Neural crest cell (in vitro differentiated cells): ENCODE measurements at regions not wholly inside any gene's neighbourhood (a gene's known extent, or its start where the extent isn't known, plus 50 kb on each side); places are given as distances from the start of the nearest gene placed in this dataset.

Experiments used
- DNase-seq: peaks from one replicate; pipeline ENCODE4 v3.0.0; 2021; ENCODE audit warnings: low read depth, mixed read lengths, low spot score
- H3K27ac Mint-ChIP-seq: one replicate; pipeline ENCODE4 v1.8.0; 2021; ENCODE audit warnings: mild to moderate bottlenecking, mixed read lengths; ENCODE audit not compliant: unreplicated experiment
- H3K27me3 Mint-ChIP-seq: 2 replicates; pipeline ENCODE4 v1.8.0; 2021; ENCODE audit warnings: low read depth, mild to moderate bottlenecking, mixed read lengths
- H3K36me3 Mint-ChIP-seq: 2 replicates; pipeline ENCODE4 v1.8.0; 2021; ENCODE audit warnings: low read depth, mild to moderate bottlenecking, mixed read lengths
- H3K4me1 Mint-ChIP-seq: 2 replicates; pipeline ENCODE4 v1.8.0; 2021; ENCODE audit warnings: mixed read lengths
- H3K4me3 Mint-ChIP-seq: one replicate; pipeline ENCODE4 v1.8.0; 2021; ENCODE audit warnings: mild to moderate bottlenecking, mixed read lengths
- H3K9me3 Mint-ChIP-seq: 2 replicates; pipeline ENCODE4 v1.8.0; 2021; ENCODE audit warnings: mixed read lengths
- CTCF ChIP-seq: fragments of 200-600 bp; sonication (generic); conservative IDR thresholded peaks from 2 replicates; pipeline ENCODE4 v1.5.0; 2021; ENCODE audit warnings: antibody characterized with exemption, mild to moderate bottlenecking

GRCh38 chr15:37793851-37794250 is 140.6 kb upstream of the TMCO5A start:
- peaks cover 9% of the 10 kb centered on the region for H3K4me1 Mint-ChIP-seq
- H3K27ac Mint-ChIP-seq: no peak overlapping the region
- no peak overlapping the region for H3K4me3 Mint-ChIP-seq
- TF ChIP-seq CTCF: no peak
- no peak for DNase-seq
- no peaks in the 10 kb centered on the region for H3K9me3 Mint-ChIP-seq
- no peaks in the 10 kb centered on the region for H3K27me3 Mint-ChIP-seq
- H3K36me3 Mint-ChIP-seq: no peaks in the 10 kb centered on the region

GRCh38 chr15:37794947-37795346 is 139.5 kb upstream of the TMCO5A start:
- Mint-ChIP-seq H3K4me3 (no peak overlapping the region), H3K9me3 (no peaks in the 10 kb centered on the region), H3K4me1 (peaks cover 9% of the 10 kb centered on the region), H3K27me3 (no peaks in the 10 kb centered on the region), H3K27ac (no peak overlapping the region), H3K36me3 (no peaks in the 10 kb centered on the region)
- DNase-seq: no peak
- no peak for TF ChIP-seq CTCF

- H3K4me3 Mint-ChIP-seq: no peak overlapping the region
- H3K4me1 Mint-ChIP-seq: peaks cover 13% of the 10 kb centered on the region
- no peak overlapping the region for H3K27ac Mint-ChIP-seq
- DNase-seq: no peak
- no peaks in the 10 kb centered on the region for H3K36me3 Mint-ChIP-seq
- H3K9me3 Mint-ChIP-seq: no peaks in the 10 kb centered on the region
- H3K27me3 Mint-ChIP-seq: no peaks in the 10 kb centered on the region
- no peak for TF ChIP-seq CTCF
Measured at GRCh38 chr15:37801529-37801928, 132.9 kb upstream of the TMCO5A start.

GRCh38 chr15:37806808-37807207 is 127.6 kb upstream of the TMCO5A start:
- no peak for DNase-seq
- no peak overlapping the region for H3K27ac Mint-ChIP-seq
- no peaks in the 10 kb centered on the region for H3K27me3 Mint-ChIP-seq
- no peak overlapping the region for H3K4me3 Mint-ChIP-seq
- peaks cover 2% of the 10 kb centered on the region for H3K9me3 Mint-ChIP-seq
- TF ChIP-seq CTCF: no peak
- no peaks in the 10 kb centered on the region for H3K4me1 Mint-ChIP-seq
- no peaks in the 10 kb centered on the region for H3K36me3 Mint-ChIP-seq

GRCh38 chr15:37810381-37810780 is 124.1 kb upstream of the TMCO5A start:
- Mint-ChIP-seq H3K36me3 (no peaks in the 10 kb centered on the region), H3K4me3 (no peak overlapping the region), H3K27ac (no peak overlapping the region), H3K9me3 (peaks cover 2% of the 10 kb centered on the region), H3K4me1 (no peaks in the 10 kb centered on the region), H3K27me3 (peaks cover 2% of the 10 kb centered on the region)
- no peak for DNase-seq
- TF ChIP-seq CTCF: no peak

GRCh38 chr15:37813306-37813705 is 121.1 kb upstream of the TMCO5A start:
- no peak for DNase-seq
- Mint-ChIP-seq H3K4me3 (no peak overlapping the region), H3K27me3 (peaks cover 2% of the 10 kb centered on the region), H3K36me3 (no peaks in the 10 kb centered on the region), H3K27ac (no peak overlapping the region), H3K9me3 (peaks cover 2% of the 10 kb centered on the region), H3K4me1 (no peaks in the 10 kb centered on the region)
- no peak for TF ChIP-seq CTCF
